ENCODE measurements at regions not wholly inside any gene's neighbourhood (a gene's known extent, or its start where the extent isn't known, plus 50 kb on each side); places are given as distances from the start of the nearest gene placed in this dataset.
"Not testable (repeated sequence)": the region's sequence is repeated elsewhere in the genome, so short reads cannot be mapped to it uniquely, and the experiment has no call there.

GRCh38 chr6:77324866-77325265, 138.4 kb downstream of the HTR1B start:
- DNase-seq (ENCODE audit: low spot score), result no peak

- no peak for DNase-seq (ENCODE audit: low spot score)
Observed at GRCh38 chr6:77322604-77323003, 140.7 kb downstream of the HTR1B start.

- no peak for DNase-seq (ENCODE audit: low spot score)
Observed at GRCh38 chr6:77318256-77318655, 145.0 kb downstream of the HTR1B start.

GRCh38 chr6:77313595-77313994, 149.7 kb downstream of the HTR1B start:
- DNase-seq (ENCODE audit: low spot score), result no peak

- no peak for DNase-seq (ENCODE audit: low spot score)
Observed at GRCh38 chr6:77299931-77300330, 163.4 kb downstream of the HTR1B start.

- no peak for DNase-seq (ENCODE audit: low spot score)
Observed at GRCh38 chr6:77298283-77298682, 165.0 kb downstream of the HTR1B start.

GRCh38 chr6:77292564-77293546, 170.4 kb downstream of the HTR1B start:
- DNase-seq (ENCODE audit: low spot score), result no peak

GRCh38 chr6:77290798-77291197, 172.5 kb downstream of the HTR1B start:
- no peak for DNase-seq (ENCODE audit: low spot score)

- DNase-seq (ENCODE audit: low spot score), result no peak
Observed at GRCh38 chr6:77286541-77286940, 176.8 kb downstream of the HTR1B start.

- no peak for DNase-seq (ENCODE audit: low spot score)
Observed at GRCh38 chr6:77273929-77274328, 189.4 kb downstream of the HTR1B start.

GRCh38 chr6:77264970-77265369, 198.3 kb downstream of the HTR1B start:
- no peak for DNase-seq (ENCODE audit: low spot score)

- no peak for DNase-seq (ENCODE audit: low spot score)
Observed at GRCh38 chr6:77263003-77263402, 200.3 kb downstream of the HTR1B start.

- DNase-seq (ENCODE audit: low spot score), result not testable (repeated sequence)
Observed at GRCh38 chr6:77251801-77252200, 211.5 kb downstream of the HTR1B start.

- DNase-seq (ENCODE audit: low spot score), result no peak
Observed at GRCh38 chr6:77249560-77249959, 213.7 kb downstream of the HTR1B start.

GRCh38 chr6:77245026-77245425, 218.3 kb downstream of the HTR1B start:
- DNase-seq (ENCODE audit: low spot score), result no peak

- DNase-seq (ENCODE audit: low spot score), result no peak
Observed at GRCh38 chr6:77231438-77232305, 231.6 kb downstream of the HTR1B start.

- no peak for DNase-seq (ENCODE audit: low spot score)
Observed at GRCh38 chr6:77228279-77228678, 235.0 kb downstream of the HTR1B start.

- DNase-seq (ENCODE audit: low spot score), result no peak
Observed at GRCh38 chr6:77217896-77218295, 245.4 kb downstream of the HTR1B start.

- no peak for DNase-seq (ENCODE audit: low spot score)
Observed at GRCh38 chr6:77205936-77206335, 257.4 kb downstream of the HTR1B start.

- DNase-seq (ENCODE audit: low spot score), result no peak
Observed at GRCh38 chr6:77204555-77204954, 258.7 kb downstream of the HTR1B start.

- no peak for DNase-seq (ENCODE audit: low spot score)
Observed at GRCh38 chr6:77183447-77183846, 279.8 kb downstream of the HTR1B start.

GRCh38 chr6:77181749-77182148, 281.5 kb downstream of the HTR1B start:
- DNase-seq (ENCODE audit: low spot score), result no peak

GRCh38 chr6:77180326-77180725, 283.0 kb downstream of the HTR1B start:
- no peak for DNase-seq (ENCODE audit: low spot score)
